ENCODE measurements at regions not wholly inside any gene's neighbourhood (a gene's known extent, or its start where the extent isn't known, plus 50 kb on each side); places are given as distances from the start of the nearest gene placed in this dataset.

- TF ChIP-seq, protein P1, sequence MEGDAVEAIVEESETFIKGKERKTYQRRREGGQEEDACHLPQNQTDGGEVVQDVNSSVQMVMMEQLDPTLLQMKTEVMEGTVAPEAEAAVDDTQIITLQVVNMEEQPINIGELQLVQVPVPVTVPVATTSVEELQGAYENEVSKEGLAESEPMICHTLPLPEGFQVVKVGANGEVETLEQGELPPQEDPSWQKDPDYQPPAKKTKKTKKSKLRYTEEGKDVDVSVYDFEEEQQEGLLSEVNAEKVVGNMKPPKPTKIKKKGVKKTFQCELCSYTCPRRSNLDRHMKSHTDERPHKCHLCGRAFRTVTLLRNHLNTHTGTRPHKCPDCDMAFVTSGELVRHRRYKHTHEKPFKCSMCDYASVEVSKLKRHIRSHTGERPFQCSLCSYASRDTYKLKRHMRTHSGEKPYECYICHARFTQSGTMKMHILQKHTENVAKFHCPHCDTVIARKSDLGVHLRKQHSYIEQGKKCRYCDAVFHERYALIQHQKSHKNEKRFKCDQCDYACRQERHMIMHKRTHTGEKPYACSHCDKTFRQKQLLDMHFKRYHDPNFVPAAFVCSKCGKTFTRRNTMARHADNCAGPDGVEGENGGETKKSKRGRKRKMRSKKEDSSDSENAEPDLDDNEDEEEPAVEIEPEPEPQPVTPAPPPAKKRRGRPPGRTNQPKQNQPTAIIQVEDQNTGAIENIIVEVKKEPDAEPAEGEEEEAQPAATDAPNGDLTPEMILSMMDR (IDR thresholded peaks at IDR 0.05; ENCODE audit: control insufficient read depth, extremely low read depth, insufficient read depth): peak; percentile 84
- no peak overlapping the region for H3K4me3 ChIP-seq (ENCODE audit: low read depth, low read length)
- DNase-seq (ENCODE audit: low read depth): peak; percentile 25
These were observed 1046.9 kb upstream of the WWC1 start for GRCh38 chr5:167244583-167244982.

DNA sequence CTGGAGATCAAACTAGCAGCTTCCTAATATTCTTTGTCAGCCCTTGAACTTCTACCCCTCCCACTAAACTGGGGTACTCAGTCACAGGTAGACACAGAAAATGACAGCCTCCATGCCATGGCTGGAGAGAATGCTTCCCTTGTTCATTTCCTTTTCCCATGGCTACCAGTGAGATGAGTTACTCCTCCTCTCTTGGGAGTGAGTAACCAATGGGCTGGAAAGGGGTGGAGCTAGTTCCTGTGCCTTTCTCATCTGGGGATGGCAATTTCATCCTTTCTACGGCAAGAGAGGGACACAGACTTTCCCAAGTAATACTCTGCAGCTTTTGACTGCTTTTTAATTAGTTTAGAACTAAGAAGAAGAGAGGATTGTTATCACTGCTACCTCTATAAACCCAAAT lies 1045.6 kb upstream of the WWC1 start:
- no peak for DNase-seq (ENCODE audit: low read depth)

DNA sequence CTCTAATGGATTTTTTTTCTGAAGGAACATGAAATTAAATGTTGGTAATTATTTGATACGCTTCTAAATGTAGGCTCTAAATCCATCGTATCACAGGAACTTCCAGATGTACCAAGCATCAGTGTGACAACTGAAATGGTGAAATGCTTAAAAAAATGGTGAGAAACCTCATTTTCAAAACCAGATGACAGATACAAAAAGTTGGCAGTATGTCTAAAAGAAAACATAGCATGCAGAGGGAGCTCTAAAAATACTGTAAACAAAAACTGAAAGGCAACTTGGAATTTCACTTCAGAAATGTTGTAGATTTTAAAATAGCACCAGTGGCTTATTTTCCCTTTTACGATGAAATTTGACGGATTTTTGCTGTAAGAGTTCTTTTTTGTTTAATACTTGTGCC lies 1043.6 kb upstream of the WWC1 start:
- DNase-seq (ENCODE audit: low read depth): no peak
- TF ChIP-seq, protein P1 (IDR thresholded peaks at IDR 0.05; ENCODE audit: control insufficient read depth, extremely low read depth, insufficient read depth): no peak
- no peak overlapping the region for H3K4me3 ChIP-seq (ENCODE audit: low read depth, low read length)

More for the DNA sequence above, 1045.6 kb upstream of the WWC1 start:
- TF ChIP-seq, protein P1 (IDR thresholded peaks at IDR 0.05; ENCODE audit: control insufficient read depth, extremely low read depth, insufficient read depth): no peak
- H3K4me3 ChIP-seq (ENCODE audit: low read depth, low read length): no peak overlapping the region

- DNase-seq (ENCODE audit: low read depth): no peak
- TF ChIP-seq, protein P1 (IDR thresholded peaks at IDR 0.05; ENCODE audit: control insufficient read depth, extremely low read depth, insufficient read depth): no peak
- H3K4me3 ChIP-seq (ENCODE audit: low read depth, low read length): no peak overlapping the region
These were observed 1043.2 kb upstream of the WWC1 start for GRCh38 chr5:167248257-167248656.

- TF ChIP-seq, protein P1 (IDR thresholded peaks at IDR 0.05; ENCODE audit: control insufficient read depth, extremely low read depth, insufficient read depth): no peak
- no peak for DNase-seq (ENCODE audit: low read depth)
- H3K4me3 ChIP-seq (ENCODE audit: low read depth, low read length): no peak overlapping the region
These were observed 1040.4 kb upstream of the WWC1 start for GRCh38 chr5:167250996-167251395.

DNA sequence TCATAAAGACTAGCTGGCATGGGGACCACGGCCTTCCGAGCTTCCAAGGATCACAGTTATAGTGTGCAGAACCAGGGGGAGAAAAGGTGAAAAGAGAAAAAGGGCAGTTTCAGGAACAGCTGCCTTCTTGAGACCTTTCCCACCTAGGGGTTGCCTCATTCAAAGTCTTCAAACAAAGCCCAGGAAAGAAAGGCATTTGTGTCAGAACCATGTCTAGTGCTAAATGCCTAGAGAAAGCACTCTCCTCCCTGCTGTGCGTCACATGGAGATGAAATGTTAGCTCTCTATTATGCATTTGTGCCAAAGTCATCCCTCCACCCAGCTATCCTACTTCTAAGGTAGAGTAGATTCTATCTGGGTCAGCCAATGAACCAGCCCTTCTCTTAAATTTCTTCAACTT lies 1037.3 kb upstream of the WWC1 start:
- TF ChIP-seq, protein P1 (IDR thresholded peaks at IDR 0.05; ENCODE audit: control insufficient read depth, extremely low read depth, insufficient read depth): no peak
- no peak for DNase-seq (ENCODE audit: low read depth)
- H3K4me3 ChIP-seq (ENCODE audit: low read depth, low read length): no peak overlapping the region

DNA sequence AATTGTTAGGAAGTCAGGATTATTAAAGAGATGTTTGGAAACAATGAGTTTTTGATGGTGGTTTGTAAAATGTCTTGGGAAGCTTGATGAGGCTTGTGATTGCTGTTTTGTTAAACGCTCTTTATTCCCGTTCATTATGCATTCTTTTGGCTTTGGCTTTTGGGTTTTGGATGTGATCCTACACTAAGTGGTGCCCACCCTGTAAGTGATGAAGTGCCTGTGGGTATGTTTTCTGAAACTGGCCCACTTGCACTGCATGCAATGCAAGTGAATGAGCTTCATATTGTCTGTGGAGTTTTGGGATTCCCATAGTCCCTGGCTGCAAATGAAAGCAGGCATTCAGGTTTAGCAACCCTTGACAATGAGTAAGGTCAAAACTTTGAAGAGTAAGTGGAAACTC lies 1035.5 kb upstream of the WWC1 start:
- TF ChIP-seq, protein P1 (IDR thresholded peaks at IDR 0.05; ENCODE audit: control insufficient read depth, extremely low read depth, insufficient read depth): no peak
- no peak overlapping the region for H3K4me3 ChIP-seq (ENCODE audit: low read depth, low read length)
- no peak for DNase-seq (ENCODE audit: low read depth)

Data from LNCaP clone FGC (cell line).